GM21786 (cell line): ENCODE measurements at regions not wholly inside any gene's neighbourhood (a gene's known extent, or its start where the extent isn't known, plus 50 kb on each side); places are given as distances from the start of the nearest gene placed in this dataset.
"Not testable (repeated sequence)": the region's sequence is repeated elsewhere in the genome, so short reads cannot be mapped to it uniquely, and the experiment has no call there.

ENCODE experiments used
- ATAC-seq: cut with Tn5 transposase; IDR thresholded peaks from one replicate; pipeline ENCODE4 v1.9.1; 2021; ENCODE audit not compliant: unreplicated experiment

DNA sequence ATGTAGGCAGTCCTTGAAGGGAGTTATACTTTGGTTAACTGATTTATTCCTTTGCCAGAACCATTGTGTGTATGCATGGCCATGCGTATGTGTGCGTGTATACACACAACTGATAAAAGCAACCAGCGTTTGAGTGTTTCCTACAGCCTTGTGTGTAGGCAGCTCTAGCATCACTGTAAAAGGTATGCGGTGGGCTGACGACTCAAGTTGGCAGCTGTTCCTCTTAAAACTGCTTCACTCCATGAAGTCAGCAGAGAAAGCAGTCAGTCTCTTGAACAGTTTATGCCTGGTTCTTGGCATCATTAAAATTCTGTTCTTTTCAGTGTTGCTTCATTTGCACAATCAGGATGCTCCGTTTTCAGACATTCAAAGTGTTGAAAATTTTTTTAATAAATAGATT, 103.5 kb upstream of the FRMPD4 start:
- no peak for ATAC-seq

- no peak for ATAC-seq
These were observed 95.7 kb upstream of the FRMPD4 start for GRCh38 chrX:12042615-12043014.

- no peak for ATAC-seq
These were observed 86.2 kb upstream of the FRMPD4 start for GRCh38 chrX:12052109-12052508.

DNA sequence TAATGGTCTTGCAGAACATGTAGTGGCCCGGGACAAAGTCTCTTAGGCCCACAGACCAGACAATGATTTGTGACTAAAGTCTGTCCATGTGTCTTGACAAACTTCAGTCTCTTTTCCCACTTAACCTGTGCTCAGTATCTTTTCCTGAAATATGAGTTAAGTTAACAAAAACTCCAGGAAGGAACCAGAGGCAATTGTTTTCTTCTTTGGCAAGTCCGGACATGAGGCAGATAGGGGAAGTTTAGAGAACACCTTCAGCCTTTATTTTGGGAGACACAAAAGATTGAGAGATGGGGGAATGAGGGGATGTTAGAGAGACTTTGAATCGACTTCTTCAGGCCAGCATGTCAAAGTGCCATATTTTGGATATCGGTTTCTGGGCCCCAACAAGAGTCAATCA, 80.2 kb upstream of the FRMPD4 start:
- no peak for ATAC-seq

- no peak for ATAC-seq
These were observed 77.6 kb upstream of the FRMPD4 start for GRCh38 chrX:12060489-12061260.

DNA sequence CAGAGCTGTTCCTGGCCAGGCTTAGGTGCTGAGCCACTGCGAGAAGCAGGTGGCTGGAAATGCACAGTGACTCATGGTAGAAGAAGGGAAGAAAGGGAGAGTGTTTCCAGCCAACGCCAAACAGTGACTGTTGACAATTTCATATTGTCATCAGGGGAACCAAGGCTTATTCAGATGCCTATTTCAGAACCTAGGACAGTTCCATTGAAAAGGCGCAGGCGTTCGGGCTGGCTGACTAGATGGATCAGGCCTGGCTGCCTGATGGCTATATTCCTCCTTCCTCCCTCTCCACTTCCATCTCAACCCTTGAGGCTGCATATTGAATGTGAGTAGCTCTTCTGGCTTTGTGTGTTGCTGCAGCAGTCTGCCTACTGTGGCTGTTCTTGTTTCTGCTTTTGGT, 73.0 kb upstream of the FRMPD4 start:
- ATAC-seq, result no peak

- ATAC-seq, result no peak
These were observed 62.2 kb upstream of the FRMPD4 start for GRCh38 chrX:12076046-12076445.

- peak; percentile 53 for ATAC-seq
These were observed 58.0 kb upstream of the FRMPD4 start for GRCh38 chrX:12080265-12080664.

DNA sequence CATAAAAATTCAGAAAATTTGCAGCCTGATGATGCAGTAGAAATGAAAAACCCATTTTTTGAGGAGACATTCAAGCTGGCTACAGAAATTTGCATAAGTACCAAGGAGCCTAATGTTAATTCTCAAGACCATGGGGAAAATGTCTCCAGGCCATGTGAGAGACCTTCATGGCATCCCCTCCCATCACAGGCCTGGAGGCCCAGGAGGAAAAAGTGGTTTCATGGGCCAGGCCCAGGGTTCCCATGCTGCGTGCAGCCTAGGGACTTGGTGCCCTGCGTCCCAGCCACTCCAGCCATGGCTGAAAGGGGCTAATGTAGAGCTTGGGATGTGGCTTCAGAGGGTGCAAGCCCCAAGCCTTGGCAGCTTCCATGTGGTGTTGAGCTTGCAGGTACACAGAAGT, 55.3 kb upstream of the FRMPD4 start:
- not testable (repeated sequence) for ATAC-seq
